ENCODE measurements at regions not wholly inside any gene's neighbourhood (a gene's known extent, or its start where the extent isn't known, plus 50 kb on each side); places are given as distances from the start of the nearest gene placed in this dataset.

DNA sequence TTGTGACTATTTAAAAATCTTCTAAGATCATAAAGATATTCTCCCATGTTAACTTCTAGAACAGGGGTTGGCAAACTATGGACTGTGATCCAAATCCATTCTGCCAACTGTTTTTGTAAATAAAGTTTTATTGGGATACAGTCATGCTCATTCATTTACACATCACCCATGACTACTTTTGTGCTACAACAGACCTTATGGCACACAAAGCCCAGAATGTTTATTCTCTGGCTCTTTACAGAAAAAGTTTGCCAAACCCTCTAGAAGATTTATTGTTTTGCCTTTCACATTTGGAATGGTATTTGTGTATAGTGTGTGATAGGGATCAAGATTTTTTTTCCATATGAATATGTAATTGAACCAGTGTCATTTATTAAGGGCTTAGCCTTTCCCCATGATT, 341.7 kb downstream of the CD83 start:
- no peak overlapping the region for H3K27ac ChIP-seq (ENCODE audit: extremely low read length, insufficient read depth, low read length)
- in situ Hi-C loops (cut with HindIII; ENCODE audit: extremely low pct_ligation_motif_present, low pct_unique_long_range_greater_than_20kb) = no loop called here

GRCh38 chr6:14460556-14460955, 343.0 kb downstream of the CD83 start:
- no peaks in the 10 kb centered on the region for H4K20me1 ChIP-seq (ENCODE audit: insufficient read depth, low read length)
- in situ Hi-C loops (cut with HindIII; ENCODE audit: extremely low pct_ligation_motif_present, low pct_unique_long_range_greater_than_20kb) = no loop called here
- H3K4me3 ChIP-seq (replicated peaks in 1 of 3; ENCODE audit: insufficient read depth in 1 of 3, low read depth in 2 of 3, low read length in 3 of 3) = no peak overlapping the region
- H3K4me2 ChIP-seq (ENCODE audit: low read depth, low read length) = no peak overlapping the region
- no TSS peak for BruUV-seq (replicated peaks)
- POLR2A ChIA-PET = no interaction called here
- ATAC-seq (no peak), DNase-seq (ENCODE audit: low spot score) (no peak), FAIRE-seq (no peak)
- H2AFZ ChIP-seq (ENCODE audit: low read length) = no peak overlapping the region
- intact Hi-C loops (cut with micrococcal nuclease; ENCODE audit: unreplicated experiment) = no loop called here
- no peaks in the 10 kb centered on the region for H3K4me1 ChIP-seq (ENCODE audit: insufficient read depth, low read length)
- CTCF ChIA-PET (ENCODE audit: low intra/inter-chr PET ratio, low total read pairs) = no interaction called here
- 0 out of 5 replicates have a peak, but pooled peaks cover 0 to 1% of the 10 kb centered on the region in 2 experiments for H3K27me3 ChIP-seq (ENCODE audit: control insufficient read depth in 1 of 2, insufficient read depth in 2 of 2, low read length in 2 of 2)
- no peak overlapping the region for H3K9ac ChIP-seq (ENCODE audit: insufficient read depth, low read depth, low read length)
- no peaks in the 10 kb centered on the region for H3K9me3 ChIP-seq (ENCODE audit: low read length)
- no peaks in the 10 kb centered on the region for H3K79me2 ChIP-seq (ENCODE audit: insufficient read depth, low read length)
- H3K27ac ChIP-seq (ENCODE audit: extremely low read length, insufficient read depth, low read length) = no peak overlapping the region
- no peaks in the 10 kb centered on the region for H3K36me3 ChIP-seq (replicated peaks in 1 of 2; ENCODE audit: control insufficient read depth in 1 of 2, insufficient read depth in 2 of 2, low read length in 2 of 2)
- TF ChIP-seq, protein P1, sequence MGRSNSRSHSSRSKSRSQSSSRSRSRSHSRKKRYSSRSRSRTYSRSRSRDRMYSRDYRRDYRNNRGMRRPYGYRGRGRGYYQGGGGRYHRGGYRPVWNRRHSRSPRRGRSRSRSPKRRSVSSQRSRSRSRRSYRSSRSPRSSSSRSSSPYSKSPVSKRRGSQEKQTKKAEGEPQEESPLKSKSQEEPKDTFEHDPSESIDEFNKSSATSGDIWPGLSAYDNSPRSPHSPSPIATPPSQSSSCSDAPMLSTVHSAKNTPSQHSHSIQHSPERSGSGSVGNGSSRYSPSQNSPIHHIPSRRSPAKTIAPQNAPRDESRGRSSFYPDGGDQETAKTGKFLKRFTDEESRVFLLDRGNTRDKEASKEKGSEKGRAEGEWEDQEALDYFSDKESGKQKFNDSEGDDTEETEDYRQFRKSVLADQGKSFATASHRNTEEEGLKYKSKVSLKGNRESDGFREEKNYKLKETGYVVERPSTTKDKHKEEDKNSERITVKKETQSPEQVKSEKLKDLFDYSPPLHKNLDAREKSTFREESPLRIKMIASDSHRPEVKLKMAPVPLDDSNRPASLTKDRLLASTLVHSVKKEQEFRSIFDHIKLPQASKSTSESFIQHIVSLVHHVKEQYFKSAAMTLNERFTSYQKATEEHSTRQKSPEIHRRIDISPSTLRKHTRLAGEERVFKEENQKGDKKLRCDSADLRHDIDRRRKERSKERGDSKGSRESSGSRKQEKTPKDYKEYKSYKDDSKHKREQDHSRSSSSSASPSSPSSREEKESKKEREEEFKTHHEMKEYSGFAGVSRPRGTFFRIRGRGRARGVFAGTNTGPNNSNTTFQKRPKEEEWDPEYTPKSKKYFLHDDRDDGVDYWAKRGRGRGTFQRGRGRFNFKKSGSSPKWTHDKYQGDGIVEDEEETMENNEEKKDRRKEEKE (IDR thresholded peaks at IDR 0.05) = no peak
- TF ChIP-seq KDM5B (CRISPR knock-in tag; IDR thresholded peaks at IDR 0.05; ENCODE audit: borderline replicate concordance) (no peak), SSRP1 (CRISPR knock-in tag; IDR thresholded peaks at IDR 0.05) (no peak), ZBTB21 (CRISPR knock-in tag; IDR thresholded peaks at IDR 0.05) (no peak), ATF1 (CRISPR knock-in tag; IDR thresholded peaks at IDR 0.05) (no peak), CHD2 (IDR thresholded peaks at IDR 0.05; ENCODE audit: low read depth, low read length) (no peak), FOXJ3 (CRISPR knock-in tag; IDR thresholded peaks at IDR 0.05; ENCODE audit: borderline replicate concordance) (no peak)
- TF ChIP-seq, protein P2, sequence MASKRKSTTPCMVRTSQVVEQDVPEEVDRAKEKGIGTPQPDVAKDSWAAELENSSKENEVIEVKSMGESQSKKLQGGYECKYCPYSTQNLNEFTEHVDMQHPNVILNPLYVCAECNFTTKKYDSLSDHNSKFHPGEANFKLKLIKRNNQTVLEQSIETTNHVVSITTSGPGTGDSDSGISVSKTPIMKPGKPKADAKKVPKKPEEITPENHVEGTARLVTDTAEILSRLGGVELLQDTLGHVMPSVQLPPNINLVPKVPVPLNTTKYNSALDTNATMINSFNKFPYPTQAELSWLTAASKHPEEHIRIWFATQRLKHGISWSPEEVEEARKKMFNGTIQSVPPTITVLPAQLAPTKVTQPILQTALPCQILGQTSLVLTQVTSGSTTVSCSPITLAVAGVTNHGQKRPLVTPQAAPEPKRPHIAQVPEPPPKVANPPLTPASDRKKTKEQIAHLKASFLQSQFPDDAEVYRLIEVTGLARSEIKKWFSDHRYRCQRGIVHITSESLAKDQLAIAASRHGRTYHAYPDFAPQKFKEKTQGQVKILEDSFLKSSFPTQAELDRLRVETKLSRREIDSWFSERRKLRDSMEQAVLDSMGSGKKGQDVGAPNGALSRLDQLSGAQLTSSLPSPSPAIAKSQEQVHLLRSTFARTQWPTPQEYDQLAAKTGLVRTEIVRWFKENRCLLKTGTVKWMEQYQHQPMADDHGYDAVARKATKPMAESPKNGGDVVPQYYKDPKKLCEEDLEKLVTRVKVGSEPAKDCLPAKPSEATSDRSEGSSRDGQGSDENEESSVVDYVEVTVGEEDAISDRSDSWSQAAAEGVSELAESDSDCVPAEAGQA (IDR thresholded peaks at IDR 0.05; ENCODE audit: low read depth) = no peak
- TF ChIP-seq, protein P2 (CRISPR knock-in tag; IDR thresholded peaks at IDR 0.05; ENCODE audit: borderline replicate concordance) = no peak

More for the DNA sequence above, 341.7 kb downstream of the CD83 start:
- BruUV-seq (replicated peaks) = no TSS peak
- no peak for DNase-seq (ENCODE audit: low spot score)
- no peaks in the 10 kb centered on the region for H3K36me3 ChIP-seq (replicated peaks in 1 of 2; ENCODE audit: control insufficient read depth in 1 of 2, insufficient read depth in 2 of 2, low read length in 2 of 2)
- intact Hi-C loops (cut with micrococcal nuclease; ENCODE audit: unreplicated experiment) = loop anchor here (5.0 kb wide), 1 partner anchor 553 kb away; no protein-coding TSS in a partner anchor
- H3K9ac ChIP-seq (ENCODE audit: insufficient read depth, low read depth, low read length) = no peak overlapping the region
- no peak overlapping the region for H3K4me3 ChIP-seq (replicated peaks in 1 of 3; ENCODE audit: insufficient read depth in 1 of 3, low read depth in 2 of 3, low read length in 3 of 3)
- FAIRE-seq = no peak
- no peak overlapping the region for H2AFZ ChIP-seq (ENCODE audit: low read length)
- no peaks in the 10 kb centered on the region for H3K79me2 ChIP-seq (ENCODE audit: insufficient read depth, low read length)
- no peak overlapping the region for H3K4me2 ChIP-seq (ENCODE audit: low read depth, low read length)
- H3K9me3 ChIP-seq (ENCODE audit: low read length) = no peaks in the 10 kb centered on the region
- TF ChIP-seq ZNF577 (CRISPR knock-in tag; IDR thresholded peaks at IDR 0.05; ENCODE audit: borderline replicate concordance, low read depth) = no peak
- ChIA-PET POLR2A (no interaction called here), CTCF (ENCODE audit: low intra/inter-chr PET ratio, low total read pairs) (no interaction called here)
- no peaks in the 10 kb centered on the region for H3K4me1 ChIP-seq (ENCODE audit: insufficient read depth, low read length)
- no peak for ATAC-seq
- H4K20me1 ChIP-seq (ENCODE audit: insufficient read depth, low read length) = no peaks in the 10 kb centered on the region
- 0 out of 5 replicates have a peak, but pooled peaks cover 0 to 1% of the 10 kb centered on the region in 2 experiments for H3K27me3 ChIP-seq (ENCODE audit: control insufficient read depth in 1 of 2, insufficient read depth in 2 of 2, low read length in 2 of 2)

Measured in HepG2 (cell line).